NCI-H1092 (cell line): ENCODE measurements at regions not wholly inside any gene's neighbourhood (a gene's known extent, or its start where the extent isn't known, plus 50 kb on each side); places are given as distances from the start of the nearest gene placed in this dataset.
"Not testable (repeated sequence)": the region's sequence is repeated elsewhere in the genome, so short reads cannot be mapped to it uniquely, and the experiment has no call there.

Experiments
- DNase-seq: peaks from one replicate; lab custom pipeline; 2025; lab: John Stamatoyannopoulos, UW

GRCh38 chr2:16970948-16971347 is 305.3 kb upstream of the CYRIA start:
- not testable (repeated sequence) for DNase-seq

GRCh38 chr2:16962505-16962904 is 296.9 kb upstream of the CYRIA start:
- no peak for DNase-seq

- no peak for DNase-seq
Observed at GRCh38 chr2:16960579-16960978, 294.9 kb upstream of the CYRIA start.

- no peak for DNase-seq
Observed at GRCh38 chr2:16958266-16958665, 292.6 kb upstream of the CYRIA start.

- no peak for DNase-seq
Observed at GRCh38 chr2:16952805-16953204, 287.2 kb upstream of the CYRIA start.

GRCh38 chr2:16952368-16952767 is 286.7 kb upstream of the CYRIA start:
- DNase-seq, result no peak

- no peak for DNase-seq
Observed at GRCh38 chr2:16950436-16950835, 284.8 kb upstream of the CYRIA start.

GRCh38 chr2:16948710-16949109 is 283.1 kb upstream of the CYRIA start:
- DNase-seq, result no peak

GRCh38 chr2:16948053-16948452 is 282.4 kb upstream of the CYRIA start:
- no peak for DNase-seq

- DNase-seq, result no peak
Observed at GRCh38 chr2:16943279-16943958, 277.8 kb upstream of the CYRIA start.

GRCh38 chr2:16940214-16940613 is 274.6 kb upstream of the CYRIA start:
- DNase-seq, result no peak

GRCh38 chr2:16939771-16940170 is 274.1 kb upstream of the CYRIA start:
- no peak for DNase-seq

- no peak for DNase-seq
Observed at GRCh38 chr2:16933355-16933754, 267.7 kb upstream of the CYRIA start.

- no peak for DNase-seq
Observed at GRCh38 chr2:16932826-16933225, 267.2 kb upstream of the CYRIA start.

- DNase-seq, result no peak
Observed at GRCh38 chr2:16931441-16931840, 265.8 kb upstream of the CYRIA start.

GRCh38 chr2:16927398-16927797 is 261.8 kb upstream of the CYRIA start:
- no peak for DNase-seq

- no peak for DNase-seq
Observed at GRCh38 chr2:16925145-16925544, 259.5 kb upstream of the CYRIA start.

GRCh38 chr2:16915341-16915755 is 249.7 kb upstream of the CYRIA start:
- not testable (repeated sequence) for DNase-seq

- DNase-seq, result no peak
Observed at GRCh38 chr2:16911746-16912145, 246.1 kb upstream of the CYRIA start.

- DNase-seq, result no peak
Observed at GRCh38 chr2:16908656-16909055, 243.0 kb upstream of the CYRIA start.

GRCh38 chr2:16907645-16908282 is 242.1 kb upstream of the CYRIA start:
- DNase-seq, result no peak

GRCh38 chr2:16905325-16905724 is 239.7 kb upstream of the CYRIA start:
- not testable (repeated sequence) for DNase-seq

GRCh38 chr2:16900405-16901025 is 234.9 kb upstream of the CYRIA start:
- DNase-seq, result no peak
